Astrocyte (in vitro differentiated cells and primary cell): ENCODE measurements at regions not wholly inside any gene's neighbourhood (a gene's known extent, or its start where the extent isn't known, plus 50 kb on each side); places are given as distances from the start of the nearest gene placed in this dataset.

Source experiments
- CTCF ChIP-seq: IDR thresholded peaks from 2 replicates; pipeline ENCODE4 v1.5.1; 2011; ENCODE audit warnings: low read depth, mild to moderate bottlenecking, inconsistent platforms, low read length, moderate library complexity; ENCODE audit not compliant: insufficient read depth
- EZH2 ChIP-seq: IDR thresholded peaks from 2 replicates; pipeline ENCODE4 v1.6.1; 2012; ENCODE audit warnings: mild to moderate bottlenecking, low read length, inconsistent platforms; ENCODE audit not compliant: insufficient read depth

DNA sequence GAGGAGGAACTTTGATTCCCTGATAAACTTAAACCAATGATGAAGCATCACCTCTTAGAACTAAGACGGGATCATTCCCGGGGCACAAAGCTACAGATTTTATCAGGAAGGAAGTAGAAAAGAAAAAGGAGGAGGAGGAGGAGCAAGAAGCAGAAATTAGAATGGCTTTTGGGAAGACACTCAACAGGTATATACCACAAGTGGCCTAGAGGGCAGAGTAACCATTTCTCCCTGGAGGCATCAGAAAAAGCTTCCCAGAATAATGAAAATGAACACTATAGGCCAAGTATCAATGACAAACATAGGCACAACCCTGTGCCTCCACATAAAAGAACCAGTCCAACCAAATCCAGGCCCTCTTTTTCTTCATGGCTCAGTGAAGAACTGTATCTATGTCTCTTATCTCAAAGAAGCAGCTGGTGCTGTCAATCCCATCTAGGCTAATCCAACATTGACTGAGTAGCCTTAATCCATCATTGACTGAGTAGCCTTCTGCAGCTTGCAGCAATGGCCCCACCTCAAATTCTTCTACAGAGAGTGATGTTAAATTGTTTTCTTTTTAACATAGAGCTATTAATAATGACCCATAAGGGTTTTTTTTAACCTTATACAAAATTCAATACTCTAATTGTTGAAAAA, 178.8 kb upstream of the KIF2A start:
- TF ChIP-seq CTCF (no peak), EZH2 (no peak)
